T-helper 17 cell (primary cell): ENCODE measurements at regions not wholly inside any gene's neighbourhood (a gene's known extent, or its start where the extent isn't known, plus 50 kb on each side); places are given as distances from the start of the nearest gene placed in this dataset.
"Not testable (repeated sequence)": the region's sequence is repeated elsewhere in the genome, so short reads cannot be mapped to it uniquely, and the experiment has no call there.

Source experiments
- ATAC-seq: fragments of 150-1000 bp; cut with Tn5 transposase; 2 replicates; pipeline ENCODE4 v1.10.0; 2021; ENCODE audit warnings: mild to moderate bottlenecking, moderate library complexity
- DNase-seq, 3 donors: peaks; one replicate each; pipeline versions ENCODE4 v3.0.0 to v3.0.0-alpha.2; 2020 to 2021
- H3K9me3 ChIP-seq: one replicate; pipeline ENCODE4 v1.7.0; 2013; ENCODE audit warnings: low read length, mild to moderate bottlenecking; ENCODE audit not compliant: control insufficient read depth, poor library complexity, severe bottlenecking
- H3K27ac Mint-ChIP-seq: one replicate; pipeline ENCODE4 v1.8.0; 2022; ENCODE audit warnings: mild to moderate bottlenecking, moderate library complexity, mixed read lengths
- H3K27me3 Mint-ChIP-seq: one replicate; pipeline ENCODE4 v1.8.0; 2022; ENCODE audit warnings: mixed read lengths
- H3K36me3 Mint-ChIP-seq: one replicate; pipeline ENCODE4 v1.8.0; 2022; ENCODE audit warnings: low read depth, mixed read lengths
- H3K4me1 Mint-ChIP-seq: one replicate; pipeline ENCODE4 v1.8.0; 2022; ENCODE audit warnings: mild to moderate bottlenecking, mixed read lengths
- H3K4me3 Mint-ChIP-seq: one replicate; pipeline ENCODE4 v1.8.0; 2022; ENCODE audit warnings: mild to moderate bottlenecking, moderate library complexity, mixed read lengths

DNA sequence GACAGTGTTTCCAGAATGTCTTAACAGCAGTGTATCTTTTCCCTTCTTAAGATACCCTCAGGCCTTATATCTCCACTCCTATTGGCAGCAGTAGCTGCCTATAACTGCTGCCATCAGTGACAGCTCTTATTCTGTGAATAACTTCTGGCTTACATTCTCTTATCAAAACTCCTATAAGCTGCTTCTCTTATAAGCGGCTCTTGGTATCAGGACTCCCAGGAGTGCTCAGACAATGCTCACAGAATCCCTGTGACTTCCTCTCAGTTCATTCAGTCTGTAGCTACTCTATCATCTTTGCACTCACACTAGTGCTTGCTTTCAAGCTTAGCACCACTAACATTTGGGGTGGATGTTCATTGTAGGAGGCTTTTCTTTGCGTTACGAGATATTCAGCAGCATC, 143.7 kb upstream of the CDH7 start:
- Mint-ChIP-seq H3K27ac (no peak overlapping the region), H3K4me3 (no peak overlapping the region), H3K4me1 (no peaks in the 10 kb centered on the region), H3K36me3 (no peaks in the 10 kb centered on the region), H3K27me3 (no peaks in the 10 kb centered on the region)
- ATAC-seq (no peak), DNase-seq (no peak)
- no peaks in the 10 kb centered on the region for H3K9me3 ChIP-seq

DNA sequence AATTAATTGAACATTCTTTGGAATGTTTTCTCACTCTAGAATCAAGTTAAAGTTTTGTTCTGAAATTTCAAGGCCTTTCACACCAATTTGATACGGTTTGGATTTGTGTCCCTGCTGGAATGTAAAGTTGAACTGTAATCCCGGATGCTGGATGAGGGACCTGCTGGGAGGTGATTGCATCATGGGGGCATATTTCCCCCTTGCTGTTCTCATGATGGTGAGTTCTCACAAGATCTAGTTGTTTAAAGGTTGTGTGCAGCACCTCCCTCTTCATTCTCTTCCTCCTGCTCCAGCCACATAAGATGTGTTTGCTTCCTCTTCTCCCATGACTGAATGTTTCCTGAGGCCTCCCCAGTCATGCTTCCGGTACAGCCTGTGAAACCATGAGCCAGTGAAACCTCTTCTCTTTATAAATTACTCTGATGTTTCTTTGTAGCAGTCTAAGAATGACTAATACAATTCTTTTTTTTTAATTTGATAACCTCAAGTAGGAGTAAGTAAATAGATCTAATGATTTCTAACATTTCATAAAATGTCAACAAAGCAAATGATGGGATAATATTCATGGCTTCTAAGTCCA, 144.2 kb upstream of the CDH7 start:
- no peaks in the 10 kb centered on the region for H3K27me3 Mint-ChIP-seq
- H3K4me1 Mint-ChIP-seq = no peaks in the 10 kb centered on the region
- ATAC-seq = no peak
- no peak overlapping the region for H3K4me3 Mint-ChIP-seq
- no peak for DNase-seq
- H3K36me3 Mint-ChIP-seq = no peaks in the 10 kb centered on the region
- no peaks in the 10 kb centered on the region for H3K9me3 ChIP-seq
- no peak overlapping the region for H3K27ac Mint-ChIP-seq

GRCh38 chr18:65605352-65605751, 145.5 kb upstream of the CDH7 start:
- not testable (repeated sequence) for H3K36me3 Mint-ChIP-seq, H3K4me1 Mint-ChIP-seq

DNA sequence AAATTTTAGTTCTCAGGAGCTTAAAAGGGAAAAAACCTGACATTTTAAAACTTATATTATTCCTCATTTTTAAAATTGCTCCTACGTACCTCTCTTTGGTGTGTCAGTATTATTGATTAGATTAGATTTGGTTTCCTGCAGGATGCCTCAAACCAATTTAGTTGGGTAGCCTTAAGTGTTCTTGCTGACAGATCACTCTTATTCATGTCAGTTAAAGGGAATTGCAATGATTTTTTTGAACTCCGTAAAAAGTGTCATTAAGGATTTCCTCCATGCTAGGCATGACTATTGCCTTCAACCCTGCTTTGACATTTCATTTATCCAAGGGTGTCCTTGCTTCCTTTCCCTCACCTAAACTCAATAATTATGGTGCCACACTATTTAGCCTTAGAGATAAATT, 149.0 kb upstream of the CDH7 start:
- Mint-ChIP-seq H3K36me3 (no peaks in the 10 kb centered on the region), H3K27me3 (no peaks in the 10 kb centered on the region), H3K27ac (no peak overlapping the region), H3K4me1 (no peaks in the 10 kb centered on the region), H3K4me3 (no peak overlapping the region)
- DNase-seq (no peak), ATAC-seq (no peak)
- no peaks in the 10 kb centered on the region for H3K9me3 ChIP-seq

More at GRCh38 chr18:65605352-65605751, 145.5 kb upstream of the CDH7 start:
- not testable (repeated sequence) for H3K9me3 ChIP-seq, H3K27me3 Mint-ChIP-seq, DNase-seq, ATAC-seq, H3K4me3 Mint-ChIP-seq, H3K27ac Mint-ChIP-seq

DNA sequence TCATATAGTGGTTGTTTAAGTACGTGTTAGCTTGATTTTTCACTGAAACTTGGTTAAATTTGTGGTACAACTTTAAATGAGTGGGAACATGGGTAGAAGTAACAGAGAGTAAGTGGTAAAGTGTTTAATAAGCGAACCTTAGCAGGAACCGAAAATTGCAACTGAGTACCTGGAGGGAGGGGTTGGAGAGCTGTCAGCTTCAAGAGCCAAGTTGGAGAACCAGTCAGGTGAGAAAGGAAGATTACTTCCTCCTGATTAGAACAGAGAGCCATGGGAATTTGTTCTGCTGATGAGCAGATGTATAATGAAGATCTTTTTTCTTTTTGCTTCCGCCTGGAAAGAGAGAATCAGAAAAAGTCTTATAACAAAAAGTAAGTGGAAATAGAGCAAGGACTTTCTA, 158.4 kb upstream of the CDH7 start:
- ATAC-seq (no peak), DNase-seq (no peak)
- no peak overlapping the region for H3K27ac Mint-ChIP-seq
- no peaks in the 10 kb centered on the region for H3K27me3 Mint-ChIP-seq
- no peaks in the 10 kb centered on the region for H3K4me1 Mint-ChIP-seq
- no peak overlapping the region for H3K4me3 Mint-ChIP-seq
- no peaks in the 10 kb centered on the region for H3K36me3 Mint-ChIP-seq
- no peaks in the 10 kb centered on the region for H3K9me3 ChIP-seq

GRCh38 chr18:65587491-65587890, 163.3 kb upstream of the CDH7 start:
- H3K4me1 Mint-ChIP-seq = no peaks in the 10 kb centered on the region
- no peak for ATAC-seq

DNA sequence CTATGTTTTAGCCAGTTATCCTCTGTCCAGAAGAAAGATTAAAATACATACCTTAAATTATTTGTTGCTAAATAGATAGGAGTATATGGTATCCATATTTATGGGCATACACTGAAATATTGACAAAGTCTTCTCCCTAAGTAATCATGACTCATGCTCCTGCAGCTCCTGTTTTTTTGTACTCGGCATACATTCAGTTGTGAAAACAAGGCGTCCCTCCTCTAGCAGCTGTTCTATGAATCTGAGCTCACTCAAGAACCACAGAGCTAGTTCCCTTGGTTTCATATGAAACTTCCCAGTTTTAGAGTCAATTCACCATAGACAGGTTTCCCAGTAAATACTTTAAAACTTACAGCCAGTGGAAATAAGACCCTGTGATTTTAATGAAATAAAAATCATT, 168.7 kb upstream of the CDH7 start:
- H3K4me1 Mint-ChIP-seq, H3K27ac Mint-ChIP-seq, H3K36me3 Mint-ChIP-seq, DNase-seq, H3K27me3 Mint-ChIP-seq, ATAC-seq, H3K9me3 ChIP-seq, H3K4me3 Mint-ChIP-seq: not testable (repeated sequence)

More at GRCh38 chr18:65587491-65587890, 163.3 kb upstream of the CDH7 start:
- H3K9me3 ChIP-seq = no peaks in the 10 kb centered on the region
- Mint-ChIP-seq H3K27me3 (no peaks in the 10 kb centered on the region), H3K27ac (no peak overlapping the region), H3K4me3 (no peak overlapping the region), H3K36me3 (no peaks in the 10 kb centered on the region)
- DNase-seq = no peak

DNA sequence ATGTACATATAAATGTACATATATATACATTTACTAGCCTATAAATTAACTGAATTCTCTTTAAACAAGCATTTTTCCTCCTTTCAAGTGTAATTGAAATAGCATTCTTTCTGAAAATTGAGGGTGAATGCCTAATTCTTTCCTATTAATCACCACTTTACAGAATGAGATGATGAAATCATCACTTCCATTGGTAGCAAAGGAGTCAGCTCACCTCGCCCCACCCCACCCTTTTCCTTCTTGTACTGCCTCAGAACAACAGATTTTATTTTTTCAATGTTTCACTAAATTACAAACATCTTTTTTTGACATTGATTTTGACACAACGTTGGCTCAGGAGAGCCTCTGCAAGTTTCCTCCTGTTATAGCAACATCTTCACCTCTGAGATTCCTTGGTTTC, 181.9 kb upstream of the CDH7 start:
- ATAC-seq (no peak), DNase-seq (no peak)
- H3K27ac Mint-ChIP-seq = no peak overlapping the region
- H3K4me3 Mint-ChIP-seq = no peak overlapping the region
- H3K27me3 Mint-ChIP-seq = no peaks in the 10 kb centered on the region
- H3K4me1 Mint-ChIP-seq = no peaks in the 10 kb centered on the region
- H3K36me3 Mint-ChIP-seq = no peaks in the 10 kb centered on the region
- H3K9me3 ChIP-seq = peaks cover 3% of the 10 kb centered on the region

GRCh38 chr18:65567372-65567771, 183.4 kb upstream of the CDH7 start:
- no peaks in the 10 kb centered on the region for H3K4me1 Mint-ChIP-seq
- ATAC-seq (no peak), DNase-seq (no peak)
- peaks cover 3% of the 10 kb centered on the region for H3K9me3 ChIP-seq
- H3K36me3 Mint-ChIP-seq = no peaks in the 10 kb centered on the region
- no peak overlapping the region for H3K27ac Mint-ChIP-seq
- H3K27me3 Mint-ChIP-seq = no peaks in the 10 kb centered on the region
- no peak overlapping the region for H3K4me3 Mint-ChIP-seq

DNA sequence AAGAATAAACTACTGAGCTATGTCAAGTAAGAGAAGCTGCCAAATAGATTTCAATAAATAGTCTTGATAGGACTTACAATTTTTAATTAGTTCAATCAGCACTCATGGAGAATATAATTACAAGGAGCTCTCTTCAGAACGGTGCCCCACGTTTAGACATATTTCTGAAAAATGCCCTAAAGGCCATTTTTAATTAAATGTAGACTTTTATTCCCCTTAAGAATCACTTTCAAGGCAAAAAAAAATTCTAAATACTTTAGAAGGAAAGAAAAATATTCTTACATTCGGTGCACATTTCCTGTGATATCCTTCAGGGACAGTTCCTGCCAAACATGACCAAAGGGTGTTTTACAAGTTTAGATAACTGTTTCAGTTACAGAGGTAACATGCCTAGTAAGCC, 202.5 kb upstream of the CDH7 start:
- H3K27ac Mint-ChIP-seq = no peak overlapping the region
- ATAC-seq (no peak), DNase-seq (no peak)
- H3K27me3 Mint-ChIP-seq = no peaks in the 10 kb centered on the region
- no peaks in the 10 kb centered on the region for H3K36me3 Mint-ChIP-seq
- H3K9me3 ChIP-seq = no peaks in the 10 kb centered on the region
- no peak overlapping the region for H3K4me3 Mint-ChIP-seq
- H3K4me1 Mint-ChIP-seq = no peaks in the 10 kb centered on the region

DNA sequence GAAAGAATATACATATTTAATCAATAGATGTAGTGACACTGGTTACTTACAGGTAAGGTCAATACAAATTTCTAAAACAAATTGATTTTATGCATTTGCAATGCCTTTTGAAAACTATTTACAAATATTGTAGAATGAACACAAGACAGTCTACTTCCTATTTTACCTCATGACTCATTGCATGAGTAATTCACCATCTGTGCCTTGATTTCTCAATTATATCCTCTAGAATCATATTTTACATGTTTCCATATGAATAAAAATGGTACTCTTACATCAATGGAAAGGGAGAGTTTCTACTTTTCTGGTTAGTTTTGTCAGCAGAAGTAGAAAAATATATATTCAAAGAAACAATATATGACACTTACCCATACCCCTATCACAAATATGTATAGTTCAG, 203.8 kb upstream of the CDH7 start:
- ATAC-seq = no peak
- H3K4me1 Mint-ChIP-seq = no peaks in the 10 kb centered on the region

DNA sequence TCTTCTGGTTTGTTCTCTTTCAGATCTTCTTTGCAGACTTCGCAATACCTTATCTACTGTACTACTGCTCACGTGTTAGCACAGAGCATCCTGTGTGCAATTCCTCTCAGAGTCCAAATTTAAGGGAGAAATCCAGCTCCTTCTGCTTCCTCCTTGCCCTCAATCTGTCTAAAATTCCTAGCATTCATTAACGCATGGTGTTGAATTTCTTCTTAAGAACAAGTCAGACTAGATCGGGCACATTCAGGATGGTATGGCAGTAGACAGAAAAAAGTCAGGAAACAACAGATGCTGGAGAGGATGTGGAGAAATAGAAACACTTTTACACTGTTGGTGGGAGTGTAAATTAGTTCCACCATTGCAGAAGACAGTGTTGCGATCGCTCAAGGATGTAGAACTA, 206.1 kb upstream of the CDH7 start:
- H3K27ac Mint-ChIP-seq = no peak overlapping the region
- no peaks in the 10 kb centered on the region for H3K27me3 Mint-ChIP-seq
- DNase-seq (no peak), ATAC-seq (no peak)
- H3K4me3 Mint-ChIP-seq = no peak overlapping the region
- no peaks in the 10 kb centered on the region for H3K4me1 Mint-ChIP-seq
- no peaks in the 10 kb centered on the region for H3K9me3 ChIP-seq
- H3K36me3 Mint-ChIP-seq = no peaks in the 10 kb centered on the region

More for the DNA sequence above, 203.8 kb upstream of the CDH7 start:
- no peaks in the 10 kb centered on the region for H3K27me3 Mint-ChIP-seq
- no peak overlapping the region for H3K4me3 Mint-ChIP-seq
- H3K9me3 ChIP-seq = no peaks in the 10 kb centered on the region
- no peaks in the 10 kb centered on the region for H3K36me3 Mint-ChIP-seq
- DNase-seq = no peak
- no peak overlapping the region for H3K27ac Mint-ChIP-seq

DNA sequence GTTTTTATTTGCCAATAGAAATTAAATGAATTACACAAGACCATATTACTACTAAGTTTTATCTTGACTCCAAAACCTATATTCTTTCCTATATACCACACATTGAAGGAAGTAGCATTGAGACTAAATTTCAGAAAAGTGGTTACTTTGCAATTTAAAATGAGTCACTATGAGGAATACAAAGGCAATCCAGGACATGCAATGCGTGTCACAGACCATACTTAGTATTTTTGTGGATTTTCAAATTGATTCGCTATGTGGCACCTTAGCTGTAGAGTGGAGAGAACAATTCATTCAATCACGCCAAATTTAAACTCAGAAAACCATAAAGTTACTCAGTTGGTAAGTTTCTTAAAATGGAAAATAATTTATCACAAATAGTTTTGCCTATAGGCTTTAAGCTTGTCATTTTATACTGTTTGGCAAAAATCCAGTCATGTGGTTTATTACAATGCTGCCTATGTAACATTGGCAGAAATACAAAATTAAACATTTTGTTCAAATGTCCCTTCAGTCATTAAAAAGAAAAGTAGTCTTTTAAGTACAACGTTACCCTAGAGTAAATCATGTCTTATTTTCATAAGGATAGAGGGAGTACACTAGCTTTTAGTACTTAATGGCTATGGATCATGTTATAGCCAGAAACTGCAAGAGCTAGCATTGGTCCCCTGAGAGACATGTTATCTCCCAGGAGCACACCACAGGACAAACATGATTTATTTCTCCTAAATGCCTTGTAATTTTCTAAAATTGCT, 222.8 kb upstream of the CDH7 start:
- ATAC-seq (no peak), DNase-seq (no peak)
- no peaks in the 10 kb centered on the region for H3K4me1 Mint-ChIP-seq
- H3K9me3 ChIP-seq = no peaks in the 10 kb centered on the region
- H3K36me3 Mint-ChIP-seq = no peaks in the 10 kb centered on the region
- H3K27me3 Mint-ChIP-seq = no peaks in the 10 kb centered on the region
- no peak overlapping the region for H3K27ac Mint-ChIP-seq
- no peak overlapping the region for H3K4me3 Mint-ChIP-seq

DNA sequence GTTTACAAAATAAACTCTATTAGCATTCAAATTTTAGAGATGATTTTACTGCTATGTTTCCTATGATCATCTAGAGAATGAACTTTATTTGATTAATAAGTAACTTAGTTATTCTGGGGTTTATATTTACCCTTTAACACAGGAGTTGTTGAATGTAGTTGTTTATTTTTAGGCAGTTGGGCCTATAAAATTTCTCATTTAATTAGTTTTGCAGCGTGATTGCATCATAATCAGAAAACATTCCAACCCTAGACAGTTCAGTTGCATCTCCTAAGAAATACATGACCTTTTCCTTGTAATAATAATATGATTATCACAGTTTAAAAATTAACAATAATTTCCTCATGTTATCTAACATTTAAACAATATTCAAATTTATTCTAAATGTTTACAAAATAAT, 224.7 kb upstream of the CDH7 start:
- DNase-seq (no peak), ATAC-seq (no peak)
- no peak overlapping the region for H3K4me3 Mint-ChIP-seq
- no peaks in the 10 kb centered on the region for H3K36me3 Mint-ChIP-seq
- no peaks in the 10 kb centered on the region for H3K9me3 ChIP-seq
- H3K27ac Mint-ChIP-seq = no peak overlapping the region
- H3K4me1 Mint-ChIP-seq = no peaks in the 10 kb centered on the region
- no peaks in the 10 kb centered on the region for H3K27me3 Mint-ChIP-seq
